Subcutaneous abdominal adipose tissue (tissue), 5 donors: ENCODE measurements at regions not wholly inside any gene's neighbourhood (a gene's known extent, or its start where the extent isn't known, plus 50 kb on each side); places are given as distances from the start of the nearest gene placed in this dataset.

Source experiments
- H3K27ac ChIP-seq: one replicate; pipeline ENCODE4 v1.7.0; 2013; ENCODE audit warnings: low read depth, mild to moderate bottlenecking, inconsistent platforms, low read length, moderate library complexity
- H3K27me3 ChIP-seq, 5 donors: one replicate each; pipeline ENCODE4 v1.7.0; 2013; ENCODE audit warnings: low read length in 5 of 5, inconsistent platforms in 1 of 5; ENCODE audit not compliant: control insufficient read depth in 5 of 5, insufficient read depth in 4 of 5
- H3K36me3 ChIP-seq, 5 donors: one replicate each; pipeline ENCODE4 v1.7.0; 2013; ENCODE audit warnings: low read length in 5 of 5; ENCODE audit not compliant: control insufficient read depth in 5 of 5, insufficient read depth in 5 of 5
- H3K4me1 ChIP-seq, 5 donors: one replicate each; pipeline ENCODE4 v1.7.0; 2013; ENCODE audit warnings: low read length in 5 of 5, mild to moderate bottlenecking in 3 of 5, moderate library complexity in 1 of 5; ENCODE audit not compliant: control insufficient read depth in 5 of 5, insufficient read depth in 5 of 5
- H3K4me3 ChIP-seq, 5 donors: one replicate each; pipeline ENCODE4 v1.7.0; 2013; ENCODE audit warnings: low read length in 5 of 5, low read depth in 1 of 5
- H3K9ac ChIP-seq, 5 donors: one replicate each; pipeline ENCODE4 v1.7.0; 2013; ENCODE audit warnings: low read length in 5 of 5, mild to moderate bottlenecking in 4 of 5, moderate library complexity in 3 of 5
- H3K9me3 ChIP-seq, 5 donors: one replicate each; pipeline ENCODE4 v1.7.0; 2013; ENCODE audit warnings: low read length in 5 of 5; ENCODE audit not compliant: control insufficient read depth in 5 of 5
- donor health status: healthy.
- donor health status: healthy.
- donor health status: healthy.
- donor health status: healthy.
- donor health status: healthy.

DNA sequence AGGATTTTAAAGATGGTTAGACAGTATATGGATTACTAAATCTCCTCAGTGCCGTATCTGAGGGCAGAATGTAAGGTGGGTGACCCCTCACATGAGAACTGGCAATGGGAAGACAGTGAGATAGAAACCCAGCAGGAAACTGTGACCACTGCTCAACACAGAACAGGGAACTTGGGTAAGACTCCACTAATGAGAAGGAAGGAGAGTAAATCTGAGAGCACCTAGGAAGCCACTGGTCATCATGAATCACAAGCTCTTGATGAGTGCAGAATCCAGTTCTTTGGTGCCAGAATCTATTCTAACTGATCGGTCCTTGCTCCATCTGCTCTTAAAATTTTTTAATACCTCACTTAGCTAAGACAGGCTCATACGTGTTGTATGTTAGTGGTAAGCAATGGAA, 261.8 kb downstream of the KLF12 start:
- Histone ChIP-seq H3K36me3 (no peaks in the 10 kb centered on the region), H3K27ac (no peak overlapping the region), H3K9me3 (no peaks in the 10 kb centered on the region)

GRCh38 chr13:73870970-73871935, 263.0 kb downstream of the KLF12 start:
- Histone ChIP-seq H3K4me3 (no peak overlapping the region), H3K9me3 (no peaks in the 10 kb centered on the region), H3K27me3 (no peaks in the 10 kb centered on the region), H3K9ac (no peak overlapping the region), H3K4me1 (no peaks in the 10 kb centered on the region), H3K36me3 (no peaks in the 10 kb centered on the region), H3K27ac (no peak overlapping the region)

More for the DNA sequence above, 261.8 kb downstream of the KLF12 start:
- Histone ChIP-seq H3K27me3 (no peaks in the 10 kb centered on the region), H3K9ac (no peak overlapping the region), H3K4me3 (no peak overlapping the region), H3K4me1 (no peaks in the 10 kb centered on the region)

DNA sequence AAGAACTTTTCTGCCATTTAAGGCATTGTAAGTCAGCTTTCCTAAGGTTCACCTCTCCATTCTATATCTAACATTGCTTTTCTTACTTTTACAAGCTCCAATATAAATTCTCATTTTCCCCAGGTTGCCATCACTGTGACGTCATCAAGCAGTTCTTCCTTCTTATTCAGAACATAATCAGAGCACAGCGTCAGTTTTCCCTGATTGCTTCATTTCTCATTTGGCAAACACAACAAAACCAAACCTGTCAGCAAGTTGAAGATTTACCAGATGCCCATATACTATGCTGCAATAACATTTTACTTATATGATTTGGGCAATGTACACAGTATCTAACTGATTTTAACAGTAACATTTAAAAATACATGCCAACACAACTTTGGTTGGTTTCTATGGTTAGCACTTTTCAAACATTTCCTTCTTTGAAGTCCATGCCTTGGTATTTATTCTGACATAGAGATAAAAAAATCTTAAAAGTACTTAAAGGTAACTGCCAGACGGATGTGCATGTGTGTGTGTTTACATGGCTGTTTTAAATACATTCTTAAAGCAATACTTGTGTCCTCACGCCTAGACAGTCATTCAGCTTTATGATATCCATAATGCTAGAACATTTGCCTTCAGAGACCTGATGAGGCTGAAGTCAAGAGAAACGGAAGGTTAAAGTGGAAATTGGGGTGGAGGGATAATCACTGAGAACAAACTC, 264.0 kb downstream of the KLF12 start:
- H3K4me3 ChIP-seq = no peak overlapping the region
- no peak overlapping the region for H3K9ac ChIP-seq
- no peaks in the 10 kb centered on the region for H3K4me1 ChIP-seq
- H3K9me3 ChIP-seq = no peaks in the 10 kb centered on the region
- no peaks in the 10 kb centered on the region for H3K27me3 ChIP-seq
- no peak overlapping the region for H3K27ac ChIP-seq
- no peaks in the 10 kb centered on the region for H3K36me3 ChIP-seq

DNA sequence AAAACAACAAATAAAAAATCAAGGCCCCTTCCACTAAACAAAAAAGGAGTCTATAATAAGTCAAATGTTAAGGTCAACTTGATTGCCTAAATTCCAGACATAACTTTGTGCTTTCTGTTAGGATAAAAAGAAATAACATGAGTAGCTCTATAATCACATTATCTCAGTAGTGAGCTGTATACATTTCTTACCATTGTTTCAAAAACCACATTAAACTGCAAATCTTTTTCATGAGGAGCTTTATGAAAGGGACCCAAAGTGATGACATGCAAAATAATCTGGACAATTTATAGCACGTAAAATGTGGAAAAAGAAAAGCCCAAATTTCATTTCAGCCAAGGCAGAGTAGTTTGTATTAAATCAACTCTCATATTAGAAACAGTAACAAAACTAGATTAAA, 269.2 kb downstream of the KLF12 start:
- no peak overlapping the region for H3K9ac ChIP-seq
- H3K27me3 ChIP-seq = no peaks in the 10 kb centered on the region
- no peaks in the 10 kb centered on the region for H3K4me1 ChIP-seq
- no peak overlapping the region for H3K4me3 ChIP-seq
- H3K27ac ChIP-seq = no peak overlapping the region
- no peaks in the 10 kb centered on the region for H3K36me3 ChIP-seq
- H3K9me3 ChIP-seq = no peaks in the 10 kb centered on the region

DNA sequence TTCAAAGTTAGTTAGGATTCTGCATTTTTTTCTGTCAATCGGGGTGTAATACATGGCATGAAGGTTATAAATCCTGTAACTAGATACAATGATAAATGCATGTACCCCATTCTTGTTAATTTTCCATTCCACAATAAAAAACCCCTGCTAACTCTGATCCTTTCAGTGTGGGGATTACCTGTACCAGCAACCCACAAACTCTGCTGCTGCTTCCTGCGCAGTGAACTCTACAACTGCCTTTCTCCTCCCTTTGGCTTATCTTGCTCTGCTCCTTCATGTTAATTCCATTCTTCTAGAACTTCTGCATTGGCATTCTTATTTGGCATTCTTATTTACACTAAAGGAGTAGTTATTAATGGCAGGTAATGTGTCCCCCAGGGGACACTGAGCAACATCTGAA, 273.1 kb downstream of the KLF12 start:
- Histone ChIP-seq H3K36me3 (no peaks in the 10 kb centered on the region), H3K4me1 (no peaks in the 10 kb centered on the region), H3K27me3 (no peaks in the 10 kb centered on the region), H3K9ac (no peak overlapping the region), H3K4me3 (no peak overlapping the region), H3K9me3 (no peaks in the 10 kb centered on the region), H3K27ac (no peak overlapping the region)

DNA sequence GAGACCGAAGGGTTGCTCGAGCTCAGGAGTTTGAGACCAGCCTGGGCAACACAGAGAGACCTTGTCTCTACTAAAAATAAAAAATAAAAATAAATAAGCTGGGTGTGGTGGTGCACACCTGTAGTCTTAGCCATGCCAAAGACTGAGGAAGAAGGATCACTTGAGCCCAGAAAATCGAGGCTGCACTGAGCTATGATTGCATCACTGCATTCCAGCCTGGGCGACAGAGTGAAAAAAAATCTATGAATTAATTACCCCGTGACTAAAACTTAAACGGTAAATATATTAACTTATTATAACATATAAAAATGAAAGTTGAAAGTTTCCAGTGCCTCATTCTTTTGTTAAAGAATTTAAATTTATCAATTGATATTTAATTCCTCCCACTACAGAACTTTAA, 273.7 kb downstream of the KLF12 start:
- no peaks in the 10 kb centered on the region for H3K4me1 ChIP-seq
- H3K27ac ChIP-seq = no peak overlapping the region
- no peak overlapping the region for H3K4me3 ChIP-seq
- no peaks in the 10 kb centered on the region for H3K9me3 ChIP-seq
- no peak overlapping the region for H3K9ac ChIP-seq
- no peaks in the 10 kb centered on the region for H3K36me3 ChIP-seq
- H3K27me3 ChIP-seq = no peaks in the 10 kb centered on the region

- Histone ChIP-seq H3K4me3 (no peak overlapping the region), H3K27ac (no peak overlapping the region), H3K9ac (no peak overlapping the region), H3K36me3 (no peaks in the 10 kb centered on the region), H3K4me1 (no peaks in the 10 kb centered on the region), H3K27me3 (no peaks in the 10 kb centered on the region), H3K9me3 (no peaks in the 10 kb centered on the region)
Observed at GRCh38 chr13:73859841-73860240, 274.4 kb downstream of the KLF12 start.

DNA sequence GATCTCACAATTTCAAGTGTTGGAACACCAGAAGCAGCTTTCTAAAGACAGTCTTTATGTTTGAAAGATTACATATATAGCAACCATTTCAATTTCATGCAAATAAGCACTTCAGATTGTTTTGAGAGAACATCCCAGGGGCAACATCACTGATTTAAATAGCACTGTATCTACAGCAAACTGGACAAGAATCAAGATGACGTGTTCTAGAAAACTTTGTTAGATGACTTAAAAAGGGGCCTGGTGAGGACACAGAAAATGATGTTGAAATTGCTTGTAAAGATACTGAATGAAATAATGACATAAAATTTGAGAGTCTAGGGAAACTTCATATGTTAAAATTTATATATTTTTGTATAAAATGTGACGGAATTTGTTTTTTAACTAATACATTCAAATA, 277.1 kb downstream of the KLF12 start:
- no peaks in the 10 kb centered on the region for H3K36me3 ChIP-seq
- H3K4me1 ChIP-seq = no peaks in the 10 kb centered on the region
- no peak overlapping the region for H3K9ac ChIP-seq
- no peak overlapping the region for H3K4me3 ChIP-seq
- no peak overlapping the region for H3K27ac ChIP-seq
- H3K27me3 ChIP-seq = no peaks in the 10 kb centered on the region
- H3K9me3 ChIP-seq = no peaks in the 10 kb centered on the region

DNA sequence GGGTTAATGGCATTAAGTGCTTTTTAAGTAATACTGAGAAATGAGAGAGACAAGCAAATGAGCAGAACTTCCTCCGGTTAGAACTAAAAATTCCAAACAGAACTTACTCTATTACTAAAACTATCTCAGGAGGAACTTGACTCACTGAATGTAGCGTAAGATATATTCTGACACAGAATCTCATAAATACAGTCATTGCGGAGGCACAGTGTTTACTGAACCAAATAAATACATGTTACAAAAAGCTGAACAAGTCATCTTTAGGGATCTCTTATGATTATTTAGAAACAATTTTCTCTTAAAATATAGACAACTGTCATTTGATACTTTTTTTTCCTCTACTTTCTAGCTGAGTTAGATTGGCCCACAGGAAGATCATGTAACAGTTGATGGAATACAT, 283.1 kb downstream of the KLF12 start:
- Histone ChIP-seq H3K9me3 (no peaks in the 10 kb centered on the region), H3K9ac (no peak overlapping the region)

DNA sequence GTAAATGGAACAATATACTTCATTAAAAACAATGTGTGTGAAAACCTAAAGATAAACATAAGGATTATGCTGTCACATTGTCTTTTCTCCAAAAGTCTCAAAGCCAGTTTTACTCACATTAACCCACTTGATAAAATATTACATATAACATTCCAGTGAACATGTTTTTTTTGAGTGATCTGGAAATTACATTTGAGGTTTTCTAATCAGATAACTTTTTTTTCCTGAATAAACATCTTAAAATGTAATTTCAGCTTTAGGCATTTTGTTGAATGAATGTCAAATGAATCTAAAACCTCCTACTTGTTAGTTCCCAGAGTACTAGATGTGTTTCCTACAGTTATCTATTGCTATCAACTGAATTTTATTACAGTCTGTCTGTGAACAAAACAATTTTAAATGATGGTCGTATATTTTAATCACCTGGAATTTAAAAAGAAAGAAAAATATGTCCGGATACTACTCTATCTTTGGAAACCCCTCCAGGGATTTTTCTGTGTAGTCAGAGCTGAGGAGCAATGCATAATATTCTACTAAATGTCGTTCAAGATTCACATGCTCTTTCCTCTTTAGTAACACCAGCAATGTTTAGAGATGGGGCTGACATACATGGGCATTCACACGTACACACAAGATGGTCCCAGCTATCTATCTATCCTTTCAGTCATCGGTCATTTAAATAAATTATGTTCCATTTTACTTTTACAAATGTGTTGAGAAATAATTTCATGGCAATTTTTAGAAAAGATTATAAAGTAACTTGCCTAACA, 283.9 kb downstream of the KLF12 start:
- Histone ChIP-seq H3K36me3 (peaks cover 0 to 6% (median 5%) of the 10 kb centered on the region in 5 donors), H3K27ac (no peak overlapping the region), H3K9ac (no peak overlapping the region), H3K4me3 (no peak overlapping the region), H3K27me3 (no peaks in the 10 kb centered on the region), H3K4me1 (no peaks in the 10 kb centered on the region), H3K9me3 (no peaks in the 10 kb centered on the region)

More for the DNA sequence above, 283.1 kb downstream of the KLF12 start:
- Histone ChIP-seq H3K4me3 (no peak overlapping the region), H3K27ac (no peak overlapping the region), H3K4me1 (no peaks in the 10 kb centered on the region), H3K27me3 (no peaks in the 10 kb centered on the region), H3K36me3 (peaks cover 0 to under 1% (median 0%) of the 10 kb centered on the region in 5 donors)
